ENCODE measurements at regions not wholly inside any gene's neighbourhood (a gene's known extent, or its start where the extent isn't known, plus 50 kb on each side); places are given as distances from the start of the nearest gene placed in this dataset.

DNA sequence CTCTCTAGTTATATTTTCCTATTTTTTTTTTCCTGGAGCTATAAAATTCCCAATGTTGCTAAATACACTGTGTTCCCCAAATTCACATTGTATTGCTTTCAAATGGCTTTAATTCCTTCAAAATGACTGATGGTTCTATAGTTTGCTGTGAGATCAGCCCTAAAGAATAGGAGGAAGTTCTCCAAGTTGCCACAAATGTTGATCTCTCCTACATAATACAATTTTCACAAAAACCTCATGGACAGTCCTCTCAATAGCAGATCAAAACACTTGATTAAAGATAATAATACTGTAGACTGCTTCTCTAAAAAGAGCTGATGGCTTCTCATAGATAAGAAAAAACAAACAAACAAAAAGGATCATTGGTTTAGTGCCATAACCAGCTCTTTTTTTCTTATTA is 97.8 kb upstream of the CAV2 start (continued):
- TF ChIP-seq, protein P1, sequence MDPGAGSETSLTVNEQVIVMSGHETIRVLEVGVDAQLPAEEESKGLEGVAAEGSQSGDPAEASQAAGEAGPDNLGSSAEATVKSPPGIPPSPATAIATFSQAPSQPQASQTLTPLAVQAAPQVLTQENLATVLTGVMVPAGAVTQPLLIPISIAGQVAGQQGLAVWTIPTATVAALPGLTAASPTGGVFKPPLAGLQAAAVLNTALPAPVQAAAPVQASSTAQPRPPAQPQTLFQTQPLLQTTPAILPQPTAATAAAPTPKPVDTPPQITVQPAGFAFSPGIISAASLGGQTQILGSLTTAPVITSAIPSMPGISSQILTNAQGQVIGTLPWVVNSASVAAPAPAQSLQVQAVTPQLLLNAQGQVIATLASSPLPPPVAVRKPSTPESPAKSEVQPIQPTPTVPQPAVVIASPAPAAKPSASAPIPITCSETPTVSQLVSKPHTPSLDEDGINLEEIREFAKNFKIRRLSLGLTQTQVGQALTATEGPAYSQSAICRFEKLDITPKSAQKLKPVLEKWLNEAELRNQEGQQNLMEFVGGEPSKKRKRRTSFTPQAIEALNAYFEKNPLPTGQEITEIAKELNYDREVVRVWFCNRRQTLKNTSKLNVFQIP (CRISPR knock-in tag; IDR thresholded peaks at IDR 0.05; ENCODE audit: borderline replicate concordance, low read depth), result no peak

DNA sequence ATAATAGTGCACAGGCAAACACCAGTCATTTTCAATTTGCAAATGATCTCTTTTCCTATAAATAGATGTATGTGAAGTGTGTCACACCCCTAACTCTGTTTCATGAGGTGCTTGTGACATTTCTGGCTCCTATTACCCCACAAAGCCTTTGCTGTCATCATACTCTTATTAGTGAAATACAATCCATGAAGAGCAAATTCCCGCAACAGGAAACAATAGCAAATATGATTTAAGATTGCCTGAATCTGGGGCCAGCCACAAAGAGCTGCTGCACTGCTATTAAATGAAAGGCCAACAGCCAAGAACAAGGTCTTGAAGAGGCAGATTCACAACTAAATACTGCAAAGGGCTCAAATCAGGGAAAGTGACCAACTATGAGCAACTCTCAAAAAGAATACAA is 96.3 kb upstream of the CAV2 start:
- TF ChIP-seq, protein P2, sequence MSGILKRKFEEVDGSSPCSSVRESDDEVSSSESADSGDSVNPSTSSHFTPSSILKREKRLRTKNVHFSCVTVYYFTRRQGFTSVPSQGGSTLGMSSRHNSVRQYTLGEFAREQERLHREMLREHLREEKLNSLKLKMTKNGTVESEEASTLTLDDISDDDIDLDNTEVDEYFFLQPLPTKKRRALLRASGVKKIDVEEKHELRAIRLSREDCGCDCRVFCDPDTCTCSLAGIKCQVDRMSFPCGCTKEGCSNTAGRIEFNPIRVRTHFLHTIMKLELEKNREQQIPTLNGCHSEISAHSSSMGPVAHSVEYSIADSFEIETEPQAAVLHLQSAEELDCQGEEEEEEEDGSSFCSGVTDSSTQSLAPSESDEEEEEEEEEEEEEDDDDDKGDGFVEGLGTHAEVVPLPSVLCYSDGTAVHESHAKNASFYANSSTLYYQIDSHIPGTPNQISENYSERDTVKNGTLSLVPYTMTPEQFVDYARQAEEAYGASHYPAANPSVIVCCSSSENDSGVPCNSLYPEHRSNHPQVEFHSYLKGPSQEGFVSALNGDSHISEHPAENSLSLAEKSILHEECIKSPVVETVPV (CRISPR knock-in tag; IDR thresholded peaks at IDR 0.05), result no peak
- 0 out of 2 replicates have a peak, but pooled peaks have one; percentile 38 for TF ChIP-seq RARB (CRISPR knock-in tag; IDR thresholded peaks at IDR 0.05)
- peak; percentile 71 for ATAC-seq

- ATAC-seq, result no peak
- no peak for TF ChIP-seq GLIS3 (CRISPR knock-in tag; IDR thresholded peaks at IDR 0.05)
- TF ChIP-seq TCF4 (CRISPR knock-in tag; IDR thresholded peaks at IDR 0.05; ENCODE audit: borderline replicate concordance), result no peak
- TF ChIP-seq, protein P2 (CRISPR knock-in tag; IDR thresholded peaks at IDR 0.05), result no peak
- no peak for TF ChIP-seq ZNF565 (CRISPR knock-in tag; conservative IDR thresholded peaks at IDR 0.05; ENCODE audit: low read depth)
- TF ChIP-seq ESRRG (CRISPR knock-in tag; IDR thresholded peaks at IDR 0.05), result no peak
- no peak for TF ChIP-seq TOX (CRISPR knock-in tag; IDR thresholded peaks at IDR 0.05; ENCODE audit: borderline replicate concordance)
- no peak for TF ChIP-seq ISL1 (CRISPR knock-in tag; IDR thresholded peaks at IDR 0.05)
- no peak for TF ChIP-seq ARNTL (CRISPR knock-in tag; IDR thresholded peaks at IDR 0.05; ENCODE audit: borderline replicate concordance, low read depth)
- TF ChIP-seq OSR1 (CRISPR knock-in tag; IDR thresholded peaks at IDR 0.05), result no peak
- TF ChIP-seq ZFP3 (CRISPR knock-in tag; IDR thresholded peaks at IDR 0.05), result no peak
Observed at GRCh38 chr7:116404389-116404788, 95.1 kb upstream of the CAV2 start.

DNA sequence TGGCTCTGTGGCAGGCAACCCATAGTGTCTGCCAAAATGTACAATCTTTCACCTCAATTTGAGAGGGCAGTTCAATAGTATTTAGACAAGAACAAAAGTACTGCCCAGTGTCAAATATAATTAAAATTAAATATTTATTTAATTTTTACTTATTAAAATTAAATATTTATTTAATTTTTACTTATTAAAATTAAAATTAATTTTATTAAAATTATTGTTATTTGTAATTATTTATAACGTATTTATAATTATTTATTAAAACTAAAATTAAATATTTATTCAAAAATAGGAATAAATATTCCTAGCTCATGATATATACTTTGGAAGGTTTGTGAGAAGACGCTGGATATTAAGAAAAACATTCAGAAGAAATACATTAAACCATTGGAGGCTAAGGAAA is 93.7 kb upstream of the CAV2 start:
- no peak for TF ChIP-seq ISL1 (CRISPR knock-in tag; IDR thresholded peaks at IDR 0.05)
- TF ChIP-seq ZC3H10 (CRISPR knock-in tag; IDR thresholded peaks at IDR 0.05), result no peak
- no peak for TF ChIP-seq SNAI2 (CRISPR knock-in tag; IDR thresholded peaks at IDR 0.05)
- no peak for TF ChIP-seq CSDC2 (CRISPR knock-in tag; IDR thresholded peaks at IDR 0.05)
- TF ChIP-seq ZNF565 (CRISPR knock-in tag; conservative IDR thresholded peaks at IDR 0.05; ENCODE audit: low read depth), result no peak
- ATAC-seq, result no peak

DNA sequence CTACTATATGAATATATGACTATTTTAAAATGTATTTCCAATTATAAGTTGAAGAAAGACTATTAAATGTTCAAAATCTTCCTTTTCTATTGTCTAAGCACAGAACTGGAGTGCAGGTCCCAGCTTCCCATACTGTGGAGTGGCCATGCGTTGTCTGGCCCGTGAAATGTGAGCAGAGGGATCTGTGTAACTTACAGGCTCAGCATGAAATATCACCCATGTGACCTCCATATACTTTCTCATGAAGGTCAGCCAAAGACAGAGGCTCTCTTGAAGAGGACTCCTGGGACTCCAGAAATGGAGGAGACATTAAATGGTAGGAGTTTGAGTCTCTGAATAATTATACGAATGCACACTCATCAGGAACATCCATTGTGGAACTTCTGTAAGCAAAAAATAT is 92.4 kb upstream of the CAV2 start:
- peak; percentile 34 for ATAC-seq
- TF ChIP-seq, protein P3, sequence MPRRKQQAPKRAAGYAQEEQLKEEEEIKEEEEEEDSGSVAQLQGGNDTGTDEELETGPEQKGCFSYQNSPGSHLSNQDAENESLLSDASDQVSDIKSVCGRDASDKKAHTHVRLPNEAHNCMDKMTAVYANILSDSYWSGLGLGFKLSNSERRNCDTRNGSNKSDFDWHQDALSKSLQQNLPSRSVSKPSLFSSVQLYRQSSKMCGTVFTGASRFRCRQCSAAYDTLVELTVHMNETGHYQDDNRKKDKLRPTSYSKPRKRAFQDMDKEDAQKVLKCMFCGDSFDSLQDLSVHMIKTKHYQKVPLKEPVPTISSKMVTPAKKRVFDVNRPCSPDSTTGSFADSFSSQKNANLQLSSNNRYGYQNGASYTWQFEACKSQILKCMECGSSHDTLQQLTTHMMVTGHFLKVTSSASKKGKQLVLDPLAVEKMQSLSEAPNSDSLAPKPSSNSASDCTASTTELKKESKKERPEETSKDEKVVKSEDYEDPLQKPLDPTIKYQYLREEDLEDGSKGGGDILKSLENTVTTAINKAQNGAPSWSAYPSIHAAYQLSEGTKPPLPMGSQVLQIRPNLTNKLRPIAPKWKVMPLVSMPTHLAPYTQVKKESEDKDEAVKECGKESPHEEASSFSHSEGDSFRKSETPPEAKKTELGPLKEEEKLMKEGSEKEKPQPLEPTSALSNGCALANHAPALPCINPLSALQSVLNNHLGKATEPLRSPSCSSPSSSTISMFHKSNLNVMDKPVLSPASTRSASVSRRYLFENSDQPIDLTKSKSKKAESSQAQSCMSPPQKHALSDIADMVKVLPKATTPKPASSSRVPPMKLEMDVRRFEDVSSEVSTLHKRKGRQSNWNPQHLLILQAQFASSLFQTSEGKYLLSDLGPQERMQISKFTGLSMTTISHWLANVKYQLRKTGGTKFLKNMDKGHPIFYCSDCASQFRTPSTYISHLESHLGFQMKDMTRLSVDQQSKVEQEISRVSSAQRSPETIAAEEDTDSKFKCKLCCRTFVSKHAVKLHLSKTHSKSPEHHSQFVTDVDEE (CRISPR knock-in tag; IDR thresholded peaks at IDR 0.05), result no peak
- TF ChIP-seq ESRRG (CRISPR knock-in tag; IDR thresholded peaks at IDR 0.05) (no peak), PPARA (CRISPR knock-in tag; IDR thresholded peaks at IDR 0.05; ENCODE audit: borderline replicate concordance) (no peak), ISL1 (CRISPR knock-in tag; IDR thresholded peaks at IDR 0.05) (no peak), ZNF8 (CRISPR knock-in tag; IDR thresholded peaks at IDR 0.05) (no peak), OSR1 (CRISPR knock-in tag; IDR thresholded peaks at IDR 0.05) (no peak), ZNF565 (CRISPR knock-in tag; conservative IDR thresholded peaks at IDR 0.05; ENCODE audit: low read depth) (no peak), GLIS3 (CRISPR knock-in tag; IDR thresholded peaks at IDR 0.05) (no peak), ZFP30 (CRISPR knock-in tag; IDR thresholded peaks at IDR 0.05) (no peak), CSDC2 (CRISPR knock-in tag; IDR thresholded peaks at IDR 0.05) (no peak), ZC3H10 (CRISPR knock-in tag; IDR thresholded peaks at IDR 0.05) (no peak), ZNF70 (CRISPR knock-in tag; IDR thresholded peaks at IDR 0.05) (no peak), BACH2 (CRISPR knock-in tag; IDR thresholded peaks at IDR 0.05; ENCODE audit: borderline replicate concordance) (no peak), ARNTL (CRISPR knock-in tag; IDR thresholded peaks at IDR 0.05; ENCODE audit: borderline replicate concordance, low read depth) (no peak), SNAI2 (CRISPR knock-in tag; IDR thresholded peaks at IDR 0.05) (no peak)
- TF ChIP-seq, protein P1 (CRISPR knock-in tag; IDR thresholded peaks at IDR 0.05; ENCODE audit: borderline replicate concordance, low read depth), result no peak
- TF ChIP-seq, protein P2 (CRISPR knock-in tag; IDR thresholded peaks at IDR 0.05), result no peak
- TF ChIP-seq, protein P4, sequence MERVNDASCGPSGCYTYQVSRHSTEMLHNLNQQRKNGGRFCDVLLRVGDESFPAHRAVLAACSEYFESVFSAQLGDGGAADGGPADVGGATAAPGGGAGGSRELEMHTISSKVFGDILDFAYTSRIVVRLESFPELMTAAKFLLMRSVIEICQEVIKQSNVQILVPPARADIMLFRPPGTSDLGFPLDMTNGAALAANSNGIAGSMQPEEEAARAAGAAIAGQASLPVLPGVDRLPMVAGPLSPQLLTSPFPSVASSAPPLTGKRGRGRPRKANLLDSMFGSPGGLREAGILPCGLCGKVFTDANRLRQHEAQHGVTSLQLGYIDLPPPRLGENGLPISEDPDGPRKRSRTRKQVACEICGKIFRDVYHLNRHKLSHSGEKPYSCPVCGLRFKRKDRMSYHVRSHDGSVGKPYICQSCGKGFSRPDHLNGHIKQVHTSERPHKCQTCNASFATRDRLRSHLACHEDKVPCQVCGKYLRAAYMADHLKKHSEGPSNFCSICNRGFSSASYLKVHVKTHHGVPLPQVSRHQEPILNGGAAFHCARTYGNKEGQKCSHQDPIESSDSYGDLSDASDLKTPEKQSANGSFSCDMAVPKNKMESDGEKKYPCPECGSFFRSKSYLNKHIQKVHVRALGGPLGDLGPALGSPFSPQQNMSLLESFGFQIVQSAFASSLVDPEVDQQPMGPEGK (CRISPR knock-in tag; IDR thresholded peaks at IDR 0.05; ENCODE audit: borderline replicate concordance), result no peak

All from SK-N-SH treated with all-trans-retinoic acid at 6 μM for 48 hours (cell line).